Upper lobe of right lung (tissue), 1 donor: ENCODE measurements at regions not wholly inside any gene's neighbourhood (a gene's known extent, or its start where the extent isn't known, plus 50 kb on each side); places are given as distances from the start of the nearest gene placed in this dataset.

ENCODE experiments used
- ATAC-seq: fragments of 200-7000 bp; cut with Tn5 transposase; one replicate; pipeline ENCODE4 v1.9.1; 2020; ENCODE audit warnings: mild to moderate bottlenecking, moderate library complexity
- DNase-seq: peaks from one replicate; pipeline ENCODE4 v3.0.0-alpha.2; 2020
- H3K27ac ChIP-seq: fragments of 200-600 bp; one replicate; pipeline ENCODE4 v1.8.0; 2022
- H3K27me3 ChIP-seq: fragments of 200-600 bp; one replicate; pipeline ENCODE4 v1.8.0; 2022; ENCODE audit warnings: mild to moderate bottlenecking
- H3K36me3 ChIP-seq: fragments of 200-600 bp; one replicate; pipeline ENCODE4 v1.8.0; 2022
- H3K4me1 ChIP-seq: fragments of 200-600 bp; one replicate; pipeline ENCODE4 v1.8.0; 2022
- H3K4me3 ChIP-seq: fragments of 200-600 bp; one replicate; pipeline ENCODE4 v1.8.0; 2022; ENCODE audit warnings: mild to moderate bottlenecking
- H3K9me3 ChIP-seq: fragments of 200-600 bp; one replicate; pipeline ENCODE4 v1.8.0; 2022
- CTCF ChIP-seq: fragments of 200-600 bp; IDR thresholded peaks from one replicate; pipeline ENCODE4 v1.8.0; 2022; ENCODE audit warnings: antibody characterized with exemption
- intact Hi-C: fragments of 100-400 bp; cut with DNase I; formaldehyde crosslinking; loops from one replicate; pipeline ENCODE4 v1.11.0; 2022
- donor health status: DM: no; HTN: yes; CAD: no; lungs with severe emphysema.

DNA sequence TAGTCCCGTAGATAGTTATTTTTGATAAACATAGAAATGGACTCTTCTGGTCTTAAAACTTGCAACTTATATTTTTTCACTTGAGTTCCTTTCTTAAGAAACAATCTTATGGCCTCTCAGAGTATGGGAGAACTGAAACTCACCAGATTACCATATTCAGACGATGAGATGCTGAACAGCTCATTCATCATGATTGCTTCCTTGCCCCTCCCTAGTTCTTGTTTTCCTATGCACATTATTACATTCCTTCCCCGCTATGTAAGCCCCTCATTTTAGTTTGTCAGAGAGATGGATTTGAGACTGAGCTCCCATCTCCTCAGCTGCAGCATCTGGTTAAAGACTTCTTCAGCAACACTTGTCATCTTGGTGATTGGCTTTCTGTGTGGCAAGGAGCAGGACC is 158.5 kb downstream of the SLITRK6 start:
- no peak for TF ChIP-seq CTCF
- ATAC-seq, result no peak
- H3K9me3 ChIP-seq, result no peaks in the 10 kb centered on the region
- DNase-seq, result no peak
- H3K4me3 ChIP-seq, result no peak overlapping the region
- no peaks in the 10 kb centered on the region for H3K36me3 ChIP-seq
- no peaks in the 10 kb centered on the region for H3K27me3 ChIP-seq
- intact Hi-C loops, result no loop called here
- H3K4me1 ChIP-seq, result no peaks in the 10 kb centered on the region
- H3K27ac ChIP-seq, result no peak overlapping the region

GRCh38 chr13:85638815-85639393 is 160.3 kb downstream of the SLITRK6 start:
- Histone ChIP-seq H3K4me1 (no peaks in the 10 kb centered on the region), H3K4me3 (no peak overlapping the region), H3K36me3 (no peaks in the 10 kb centered on the region), H3K9me3 (no peaks in the 10 kb centered on the region), H3K27ac (no peak overlapping the region), H3K27me3 (no peaks in the 10 kb centered on the region)
- no peak for TF ChIP-seq CTCF
- ATAC-seq (peak; percentile 21), DNase-seq (peak; percentile 33)
- intact Hi-C loops, result no loop called here

- intact Hi-C loops, result no loop called here
Measured at GRCh38 chr13:85638265-85638664, 161.0 kb downstream of the SLITRK6 start.

DNA sequence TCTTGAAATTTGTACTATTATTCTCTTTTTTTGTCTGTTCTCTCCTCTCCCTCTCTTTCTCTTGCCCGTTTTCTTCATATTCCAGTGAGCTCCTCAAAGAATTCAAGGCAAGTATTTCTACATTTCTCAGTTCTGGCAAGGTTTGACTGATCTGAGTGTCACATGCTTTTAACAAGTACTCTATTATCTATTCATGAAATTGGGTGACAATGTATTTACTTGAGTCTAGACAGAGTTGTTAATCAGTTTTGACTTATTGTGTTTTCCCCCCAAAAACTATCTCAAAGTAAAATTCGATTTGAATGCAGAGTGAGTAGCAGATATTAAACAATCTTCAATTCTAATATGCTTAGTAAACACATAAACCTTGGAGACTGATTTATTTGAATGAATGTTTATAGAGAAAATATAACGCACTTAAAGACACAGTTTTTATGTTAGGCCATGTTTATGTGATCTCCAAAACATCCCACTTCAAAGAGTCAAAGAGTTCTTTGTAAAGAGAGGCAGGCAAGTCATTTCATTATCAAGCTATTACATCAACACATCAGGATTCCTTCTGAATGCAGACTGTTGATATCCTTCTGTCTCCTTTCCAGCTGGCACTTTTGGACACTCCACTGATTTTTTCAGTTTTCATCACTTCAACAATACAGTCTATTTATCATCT is 166.6 kb downstream of the SLITRK6 start:
- no peak for ATAC-seq
- intact Hi-C loops, result no loop called here
- TF ChIP-seq CTCF, result no peak
- Histone ChIP-seq H3K27me3 (no peaks in the 10 kb centered on the region), H3K27ac (no peak overlapping the region), H3K9me3 (no peaks in the 10 kb centered on the region), H3K4me3 (no peak overlapping the region), H3K36me3 (no peaks in the 10 kb centered on the region), H3K4me1 (no peaks in the 10 kb centered on the region)
- DNase-seq, result no peak

More at GRCh38 chr13:85638265-85638664, 161.0 kb downstream of the SLITRK6 start:
- TF ChIP-seq CTCF, result no peak
- no peak for DNase-seq
- no peaks in the 10 kb centered on the region for H3K9me3 ChIP-seq
- no peaks in the 10 kb centered on the region for H3K36me3 ChIP-seq
- no peak overlapping the region for H3K27ac ChIP-seq
- H3K27me3 ChIP-seq, result no peaks in the 10 kb centered on the region
- no peak overlapping the region for H3K4me3 ChIP-seq
- no peaks in the 10 kb centered on the region for H3K4me1 ChIP-seq
- ATAC-seq, result peak; percentile 34

DNA sequence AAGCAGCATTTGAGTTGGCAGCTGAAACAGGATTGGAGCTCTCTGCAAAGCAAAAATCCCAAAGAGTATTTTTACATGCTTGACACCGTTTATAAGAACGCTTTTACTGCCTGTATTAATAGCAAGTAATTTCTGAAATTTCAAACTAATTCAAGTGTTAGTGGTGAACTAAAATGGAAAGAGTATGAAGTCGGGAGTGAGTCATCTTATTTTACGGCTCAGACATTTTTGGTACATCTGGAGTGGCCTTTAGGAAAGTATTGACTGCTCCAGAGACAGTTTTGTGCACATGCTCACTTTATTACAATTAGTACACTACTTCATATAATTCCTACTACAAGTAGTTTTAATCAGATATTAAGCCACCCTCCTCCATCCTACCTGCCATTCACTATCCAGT is 167.4 kb downstream of the SLITRK6 start:
- no peak overlapping the region for H3K4me3 ChIP-seq

More for the DNA sequence above, 167.4 kb downstream of the SLITRK6 start:
- no peaks in the 10 kb centered on the region for H3K36me3 ChIP-seq
- ATAC-seq (no peak), DNase-seq (no peak)
- no peak for TF ChIP-seq CTCF
- intact Hi-C loops, result no loop called here
- H3K27ac ChIP-seq, result no peak overlapping the region
- no peaks in the 10 kb centered on the region for H3K9me3 ChIP-seq
- no peaks in the 10 kb centered on the region for H3K27me3 ChIP-seq
- H3K4me1 ChIP-seq, result no peaks in the 10 kb centered on the region
